ENCODE measurements at regions not wholly inside any gene's neighbourhood (a gene's known extent, or its start where the extent isn't known, plus 50 kb on each side); places are given as distances from the start of the nearest gene placed in this dataset.

- no peak for TF ChIP-seq ZNF740 (CRISPR knock-in tag; IDR thresholded peaks at IDR 0.05)
- no peak for TF ChIP-seq ZNF740 (tag; IDR thresholded peaks at IDR 0.05)
- TF ChIP-seq SNAPC5 (CRISPR knock-in tag; IDR thresholded peaks at IDR 0.05), result no peak
- TF ChIP-seq E2F5 (CRISPR knock-in tag; IDR thresholded peaks at IDR 0.05), result no peak
- TF ChIP-seq CHD4 (IDR thresholded peaks at IDR 0.05; ENCODE audit: insufficient read depth, insufficient replicate concordance, low read depth, low read length, poor library complexity, severe bottlenecking), result no peak
- no peak for TF ChIP-seq NFE2 (IDR thresholded peaks at IDR 0.05; ENCODE audit: low read depth)
- TF ChIP-seq ZNF212 (CRISPR knock-in tag; IDR thresholded peaks at IDR 0.05), result no peak
Observed at GRCh38 chr5:77840930-77841329, 64.8 kb upstream of the TBCA start.
